ENCODE measurements at regions not wholly inside any gene's neighbourhood (a gene's known extent, or its start where the extent isn't known, plus 50 kb on each side); places are given as distances from the start of the nearest gene placed in this dataset.
"Not testable (repeated sequence)": the region's sequence is repeated elsewhere in the genome, so short reads cannot be mapped to it uniquely, and the experiment has no call there.

- no peak for DNase-seq (ENCODE audit: low read depth in 1 of 2, low spot score in 1 of 2)
These were observed 160.2 kb downstream of the TOX3 start for GRCh38 chr16:52386694-52387093.

GRCh38 chr16:52384378-52384777 is 162.6 kb downstream of the TOX3 start:
- no peak for DNase-seq (ENCODE audit: low read depth in 1 of 2, low spot score in 1 of 2)

DNA sequence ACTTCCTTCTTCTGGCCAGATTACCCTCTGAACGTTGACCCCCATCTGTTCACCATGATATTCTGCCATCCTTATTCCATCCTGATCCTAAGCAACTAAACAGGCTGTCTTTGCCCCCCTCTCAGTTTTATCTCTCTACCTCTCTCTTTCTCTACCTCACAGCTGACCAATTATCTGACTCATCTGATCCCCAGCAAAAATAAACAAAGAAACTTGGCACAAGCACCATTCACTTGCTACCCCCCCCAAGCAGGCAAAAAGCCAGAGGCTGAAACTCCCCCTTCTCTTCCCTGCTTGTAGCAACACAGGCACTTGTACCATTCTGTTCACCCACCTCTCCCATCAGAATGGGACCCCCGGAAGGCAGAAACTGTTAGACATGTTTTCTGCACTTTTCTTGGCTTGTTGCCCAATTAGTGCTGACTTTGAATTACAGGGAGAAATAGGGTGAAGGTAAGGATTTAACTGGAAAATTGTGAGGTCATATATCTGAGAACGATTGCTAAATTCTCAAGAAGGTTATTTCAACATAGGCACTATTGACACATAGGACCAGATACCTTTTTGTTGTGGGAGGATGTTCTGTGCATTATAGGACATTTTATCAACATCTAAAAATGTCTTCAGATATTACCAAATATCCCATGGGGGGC is 163.2 kb downstream of the TOX3 start:
- DNase-seq (ENCODE audit: low read depth in 1 of 2, low spot score in 1 of 2), result no peak

DNA sequence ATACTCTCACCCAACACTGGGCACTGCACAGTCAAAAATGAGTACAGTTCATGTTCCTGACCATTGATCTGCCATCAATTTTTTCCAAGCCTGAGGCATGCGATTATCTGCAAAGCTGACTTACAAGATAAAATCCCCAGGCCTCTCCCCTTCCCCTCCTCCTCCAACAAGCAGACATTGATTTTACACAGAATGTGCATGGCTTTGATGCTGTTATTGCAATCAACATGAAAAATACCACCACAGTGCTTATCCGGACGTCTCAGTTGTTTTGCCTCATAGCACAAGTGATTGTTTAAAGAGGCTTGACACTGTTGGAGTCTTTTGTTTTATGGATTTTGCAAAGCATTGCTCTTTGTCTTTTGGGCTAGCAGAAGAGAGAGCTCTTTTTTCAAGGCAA is 163.8 kb downstream of the TOX3 start:
- no peak for DNase-seq (ENCODE audit: low read depth in 1 of 2, low spot score in 1 of 2)

DNA sequence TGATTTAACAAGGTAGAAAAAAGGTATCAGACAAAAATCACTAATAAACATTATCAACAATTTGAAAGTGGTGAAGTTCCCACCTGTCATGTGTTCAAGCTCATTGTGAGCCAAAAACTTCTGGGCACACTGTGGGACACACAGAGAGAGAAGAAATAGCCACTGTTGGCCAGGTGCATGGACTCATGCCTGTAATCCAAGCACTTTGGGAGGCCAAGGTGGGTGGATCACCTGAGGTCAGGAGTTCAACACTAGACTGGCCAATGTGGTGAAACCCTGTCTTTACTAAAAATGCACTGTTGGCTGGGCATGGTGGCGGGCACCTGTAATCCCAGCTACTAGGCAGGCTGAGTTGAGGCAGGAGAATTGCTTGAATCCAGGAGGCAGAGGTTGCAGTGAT is 167.4 kb downstream of the TOX3 start:
- no peak for DNase-seq (ENCODE audit: low read depth in 1 of 2, low spot score in 1 of 2)

DNA sequence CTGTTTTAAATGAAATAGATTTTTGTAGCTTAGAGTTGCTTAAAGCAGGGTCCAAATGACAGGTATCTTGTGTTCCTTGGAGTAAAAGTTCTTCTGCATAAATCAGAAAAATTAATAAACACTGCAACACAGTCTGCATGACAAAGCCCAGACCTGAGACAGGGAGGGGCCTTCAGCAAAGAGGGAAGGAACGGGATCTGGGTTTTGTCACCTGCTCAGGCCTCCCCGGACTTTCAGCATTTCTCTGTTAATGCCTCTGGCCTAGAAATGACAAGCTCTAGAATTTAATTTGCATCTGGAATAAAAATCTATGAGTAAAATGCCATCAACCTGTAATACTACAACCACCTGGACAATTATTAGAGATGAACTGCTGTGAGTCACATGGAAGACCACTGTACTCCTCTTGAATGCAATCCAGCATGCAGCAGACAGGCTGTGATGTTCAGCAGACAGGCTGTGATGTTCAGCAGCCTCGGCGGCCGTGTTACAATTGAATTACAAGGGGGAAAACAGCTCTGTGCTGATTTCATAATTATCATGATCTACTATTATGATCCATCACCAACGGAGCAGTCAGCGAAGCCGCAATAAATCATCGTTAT is 170.2 kb downstream of the TOX3 start:
- DNase-seq (ENCODE audit: low read depth in 1 of 2, low spot score in 1 of 2), result no peak

DNA sequence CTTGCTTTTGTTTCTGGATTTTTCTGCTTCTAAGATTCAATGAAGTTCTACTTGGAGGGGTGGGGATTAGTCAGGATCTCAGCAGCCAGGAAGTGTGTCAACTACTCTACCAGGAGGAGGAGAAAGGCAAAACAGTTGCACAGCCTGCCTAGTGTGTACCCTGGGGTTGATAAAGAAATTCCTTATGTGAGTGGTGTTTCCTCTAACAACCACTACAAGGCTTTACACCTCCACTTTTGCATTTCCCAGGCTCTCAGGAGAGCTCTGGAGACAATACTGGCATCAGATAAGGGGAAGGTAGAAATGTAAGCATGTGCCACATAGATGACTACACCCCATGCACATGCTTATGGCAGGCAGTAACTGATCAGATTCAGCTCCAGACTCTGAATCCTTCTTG is 174.6 kb downstream of the TOX3 start:
- DNase-seq (ENCODE audit: low read depth in 1 of 2, low spot score in 1 of 2), result no peak

- no peak for DNase-seq (ENCODE audit: low read depth in 1 of 2, low spot score in 1 of 2)
These were observed 178.1 kb downstream of the TOX3 start for GRCh38 chr16:52368859-52369258.

DNA sequence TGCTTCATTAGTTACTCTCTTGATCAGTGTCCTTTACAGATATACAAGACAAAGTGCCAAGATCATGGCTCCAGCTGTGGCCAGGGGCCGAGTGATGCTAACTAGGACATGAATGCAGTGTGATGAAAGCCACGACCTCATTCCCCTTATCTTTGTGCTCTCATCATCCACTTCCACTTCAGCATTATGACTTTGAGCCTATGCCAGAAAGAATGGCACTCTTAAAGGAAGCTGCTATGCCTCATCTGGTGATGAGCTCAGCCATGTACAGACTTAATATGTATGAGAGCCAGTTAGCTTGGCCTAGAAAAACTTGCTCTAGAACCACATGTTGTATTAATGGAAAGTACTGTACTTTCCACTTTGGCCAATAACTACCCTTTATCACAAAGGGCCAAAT is 179.1 kb downstream of the TOX3 start:
- DNase-seq (ENCODE audit: low read depth in 1 of 2, low spot score in 1 of 2), result no peak

- no peak for DNase-seq (ENCODE audit: low read depth in 1 of 2, low spot score in 1 of 2)
These were observed 180.0 kb downstream of the TOX3 start for GRCh38 chr16:52366983-52367382.

- DNase-seq (ENCODE audit: low read depth in 1 of 2, low spot score in 1 of 2), result no peak
These were observed 182.4 kb downstream of the TOX3 start for GRCh38 chr16:52364500-52364899.

DNA sequence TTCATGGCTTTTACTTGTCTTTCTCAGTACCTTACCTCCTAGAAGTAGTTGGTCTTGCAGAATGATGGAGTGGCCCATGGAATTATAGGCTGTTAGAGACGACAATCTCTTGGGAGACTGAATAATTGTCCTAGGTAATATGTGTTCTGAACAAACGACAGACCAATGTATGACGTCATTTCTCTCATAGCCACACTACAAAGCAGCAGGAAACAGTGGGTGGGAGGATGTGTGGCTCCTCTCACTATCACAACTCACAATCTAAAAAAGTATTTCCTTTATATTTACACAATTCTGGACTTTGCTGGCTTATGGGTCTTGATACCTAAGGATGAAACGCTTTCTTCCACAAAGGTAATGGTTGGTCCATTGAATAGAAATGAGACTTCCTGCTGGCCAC is 183.9 kb downstream of the TOX3 start:
- DNase-seq (ENCODE audit: low read depth in 1 of 2, low spot score in 1 of 2), result no peak

DNA sequence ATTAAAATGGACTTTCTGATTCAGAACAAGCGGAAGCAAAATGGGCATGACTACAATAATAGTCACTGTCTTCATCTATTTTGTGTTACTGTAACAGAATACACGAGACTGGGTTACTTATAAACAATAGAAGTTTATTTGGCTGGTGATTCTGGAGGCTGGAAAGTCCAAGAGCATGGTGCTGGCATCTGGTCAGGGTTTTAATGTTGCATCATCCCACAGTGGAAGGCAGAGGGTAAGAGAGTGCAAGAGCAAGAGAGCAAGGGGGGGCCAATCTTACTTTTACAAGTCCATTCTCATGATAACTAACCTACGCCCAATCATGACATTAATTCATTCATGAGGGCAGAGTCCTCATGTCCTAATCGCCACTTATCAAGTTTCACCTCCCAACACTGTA is 189.2 kb downstream of the TOX3 start:
- no peak for DNase-seq (ENCODE audit: low read depth in 1 of 2, low spot score in 1 of 2)

GRCh38 chr16:52353249-52353648 is 193.7 kb downstream of the TOX3 start:
- no peak for DNase-seq (ENCODE audit: low read depth in 1 of 2, low spot score in 1 of 2)

DNA sequence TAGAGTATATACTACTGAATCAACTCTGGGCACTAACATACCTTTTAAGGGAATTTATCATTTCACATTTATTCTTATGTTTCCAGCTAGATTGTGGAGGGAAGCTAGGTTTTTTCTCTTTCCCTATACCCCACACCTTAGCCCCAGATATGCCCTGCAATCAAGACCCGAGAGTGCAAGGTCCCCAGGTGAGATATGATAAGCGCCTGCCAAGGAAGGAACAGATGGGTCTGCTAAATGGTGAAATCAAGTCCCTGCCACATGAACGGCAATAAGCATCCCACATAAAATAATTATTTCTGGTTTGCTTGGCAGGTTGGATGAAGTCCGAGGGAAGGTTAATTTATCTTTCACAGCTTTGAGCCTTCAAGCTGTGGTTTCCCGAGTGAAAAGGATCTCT is 195.5 kb downstream of the TOX3 start:
- no peak for DNase-seq (ENCODE audit: low read depth in 1 of 2, low spot score in 1 of 2)

DNA sequence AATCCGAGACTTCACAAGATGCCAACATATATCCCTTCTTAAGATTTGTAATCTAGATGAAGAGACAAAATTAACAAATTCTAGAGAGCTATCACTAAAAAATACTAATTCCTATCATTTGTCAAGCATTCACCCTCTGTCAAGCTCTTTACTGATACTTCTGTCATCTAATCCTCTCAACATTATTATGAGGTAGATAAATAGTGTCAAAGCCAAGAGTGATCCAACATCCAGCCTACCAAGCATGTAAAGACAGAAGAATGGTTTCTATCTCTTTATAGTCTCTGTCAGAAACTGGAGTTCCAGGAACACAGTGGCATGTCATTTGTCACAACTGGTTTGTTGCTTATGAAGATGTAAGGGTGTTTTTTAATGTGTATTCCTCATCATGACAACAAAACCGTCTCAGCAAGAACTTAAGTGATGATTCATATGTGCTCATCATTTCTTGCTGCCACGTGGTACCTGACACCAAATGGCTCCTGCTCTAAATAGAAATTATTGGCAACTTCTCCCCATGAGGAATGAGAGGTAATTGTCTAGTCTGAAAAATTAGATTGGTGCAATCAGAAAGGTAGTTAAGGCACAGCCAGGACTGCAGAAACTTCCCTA is 196.8 kb downstream of the TOX3 start:
- DNase-seq (ENCODE audit: low read depth in 1 of 2, low spot score in 1 of 2), result no peak

DNA sequence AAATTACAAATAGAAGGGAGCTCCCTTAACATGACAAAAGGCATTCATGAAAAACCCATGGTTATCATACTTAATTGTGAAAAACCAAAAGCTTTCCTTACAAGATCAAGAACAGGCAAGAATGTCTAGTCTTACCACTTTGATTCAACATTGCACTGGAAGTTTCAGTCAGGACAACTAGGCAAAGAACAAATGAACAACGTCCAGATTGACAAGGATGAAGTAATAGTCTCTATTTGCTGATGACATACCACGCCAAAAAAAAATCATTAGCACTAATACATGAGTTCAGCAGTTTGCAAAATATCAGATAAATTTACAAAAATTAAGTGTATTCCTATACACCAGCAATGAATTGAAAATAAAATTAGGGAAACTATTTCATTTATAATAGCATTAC is 200.2 kb downstream of the TOX3 start:
- no peak for DNase-seq (ENCODE audit: low read depth in 1 of 2, low spot score in 1 of 2)

DNA sequence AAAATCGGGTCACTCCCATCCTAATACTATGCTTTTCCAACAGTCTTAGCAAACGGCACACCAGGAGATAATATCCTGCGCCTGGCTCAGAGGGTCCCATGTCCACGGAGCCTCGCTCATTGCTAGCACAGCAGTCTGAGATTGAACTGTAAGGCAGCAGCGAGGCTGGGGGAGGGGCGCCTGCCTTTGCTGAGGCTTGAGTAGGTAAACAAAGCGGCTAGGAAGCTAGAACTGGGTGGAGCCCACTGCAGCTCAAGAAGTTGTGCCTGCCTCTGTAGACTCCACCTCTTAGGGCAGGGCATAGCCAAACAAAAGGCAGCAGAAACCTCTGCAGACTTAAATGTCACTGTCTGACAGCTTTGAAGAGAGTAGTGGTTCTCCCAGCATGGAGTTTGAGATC is 213.3 kb downstream of the TOX3 start:
- DNase-seq (ENCODE audit: low read depth in 1 of 2, low spot score in 1 of 2), result not testable (repeated sequence)

DNA sequence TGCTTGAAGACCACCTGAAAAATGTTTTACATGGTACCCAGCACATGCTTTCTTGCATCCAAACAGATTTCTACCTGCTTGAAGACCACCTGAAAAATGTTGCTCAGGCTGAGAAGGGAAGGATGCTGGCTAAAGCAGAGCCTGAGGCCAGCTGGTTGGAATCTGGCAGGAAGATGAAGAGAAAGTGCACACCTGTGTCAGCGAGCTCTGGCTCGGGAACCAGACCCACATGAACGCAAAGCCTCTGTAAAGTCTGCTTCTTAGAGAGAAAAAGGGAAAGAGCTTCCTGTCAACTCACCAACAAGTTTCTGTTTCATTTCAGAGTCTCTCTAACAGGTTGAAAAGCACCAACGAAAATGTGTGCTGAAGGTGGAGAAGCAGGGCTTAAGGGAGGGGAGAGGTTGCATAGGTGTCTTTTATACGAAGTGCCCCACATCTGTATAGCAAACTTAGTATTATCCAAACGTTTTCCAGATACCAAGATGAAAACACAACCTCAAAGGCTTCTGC is 226.0 kb downstream of the TOX3 start:
- no peak for DNase-seq (ENCODE audit: low read depth in 1 of 2, low spot score in 1 of 2)

DNA sequence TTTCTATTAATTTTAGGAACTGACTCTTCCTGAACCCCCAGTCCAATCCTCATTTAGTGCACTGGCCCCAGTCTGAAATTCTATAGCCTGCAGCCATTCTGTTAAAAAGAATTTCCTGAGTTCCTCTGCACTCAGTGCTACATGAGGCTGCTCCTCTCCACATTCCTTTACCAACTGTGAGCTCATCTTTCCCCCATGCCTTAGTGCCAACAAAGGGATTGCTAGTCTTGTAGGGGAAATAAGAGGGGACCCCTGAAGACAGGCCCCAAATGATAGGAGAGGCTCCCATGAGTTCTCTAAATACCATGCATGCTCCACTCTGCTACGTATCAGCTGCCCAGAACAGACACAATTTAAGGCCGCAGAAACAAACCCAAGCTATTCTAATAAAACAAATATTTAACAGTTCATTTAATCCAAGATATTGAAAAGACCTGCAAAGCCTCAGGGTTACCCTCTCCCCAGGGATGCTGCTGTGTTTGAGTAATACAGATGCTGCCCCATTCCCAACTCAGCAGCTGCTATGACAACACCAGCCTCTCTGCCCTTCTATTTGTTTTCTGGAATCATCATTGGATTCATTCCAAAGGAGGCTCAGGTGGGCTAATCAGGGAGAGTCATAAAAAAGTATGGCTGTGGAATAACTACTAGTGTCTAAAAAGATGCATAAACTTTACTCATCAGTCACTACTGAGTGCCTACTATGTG is 228.5 kb downstream of the TOX3 start:
- DNase-seq (ENCODE audit: low read depth in 1 of 2, low spot score in 1 of 2), result no peak

DNA sequence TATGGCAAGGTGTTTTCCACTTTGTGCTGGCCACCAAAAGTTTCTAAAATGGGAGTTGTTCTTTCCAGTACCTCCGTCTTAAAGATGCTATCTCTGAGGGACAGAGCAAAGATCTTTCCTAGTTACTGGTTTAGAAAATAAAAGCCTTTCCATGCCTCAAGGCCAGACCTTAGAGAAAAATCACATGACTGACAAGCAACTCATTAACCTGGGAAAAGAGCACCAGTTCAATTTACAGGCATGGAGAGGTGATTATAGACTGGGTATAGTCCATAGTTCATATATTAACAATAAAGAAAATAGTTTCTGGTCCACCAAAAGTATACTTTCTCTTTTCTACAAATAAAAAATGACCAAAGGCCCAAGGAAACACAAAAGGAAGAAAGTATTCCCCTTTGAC is 230.7 kb downstream of the TOX3 start:
- no peak for DNase-seq (ENCODE audit: low read depth in 1 of 2, low spot score in 1 of 2)

DNA sequence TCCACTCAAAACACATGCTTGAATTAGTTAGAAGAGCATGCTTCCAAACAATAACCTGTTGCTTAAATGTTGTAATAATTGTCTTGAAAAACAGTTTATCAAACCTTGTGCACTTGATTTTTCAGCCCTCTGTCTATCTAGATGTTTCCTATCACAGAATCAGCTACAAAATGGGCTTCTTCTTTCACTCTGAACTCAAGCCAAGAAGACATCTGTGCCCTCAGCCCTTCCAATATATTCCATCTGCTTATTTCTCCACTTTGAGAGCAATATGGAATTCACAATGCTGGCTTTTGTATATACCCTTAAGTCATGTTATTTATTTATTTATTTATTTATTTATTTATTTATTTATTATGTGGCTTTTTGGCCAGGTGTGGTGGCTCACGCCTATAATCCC is 234.2 kb downstream of the TOX3 start:
- DNase-seq (ENCODE audit: low read depth in 1 of 2, low spot score in 1 of 2), result no peak

Measured in stimulated activated CD4-positive, alpha-beta T cell treated with anti-CD3 and anti-CD28 coated beads, Interleukin-15, amount 100 ng/mL, for 1 hour (primary cell).